Colonic mucosa (tissue), 4 donors: ENCODE measurements at regions not wholly inside any gene's neighbourhood (a gene's known extent, or its start where the extent isn't known, plus 50 kb on each side); places are given as distances from the start of the nearest gene placed in this dataset.

Source experiments
- DNase-seq: peaks from one replicate; pipeline ENCODE4 v3.0.0-alpha.2; 2020
- H3K27ac ChIP-seq: fragments of 200-600 bp; one replicate; pipeline ENCODE4 v1.8.0; 2021
- H3K27me3 ChIP-seq: fragments of 200-600 bp; one replicate; pipeline ENCODE4 v1.8.0; 2021
- H3K36me3 ChIP-seq: fragments of 200-600 bp; one replicate; pipeline ENCODE4 v1.8.0; 2021
- H3K4me1 ChIP-seq: fragments of 200-600 bp; one replicate; pipeline ENCODE4 v1.8.0; 2021; ENCODE audit warnings: mild to moderate bottlenecking
- H3K4me3 ChIP-seq: fragments of 200-600 bp; one replicate; pipeline ENCODE4 v1.8.0; 2021
- H3K9ac ChIP-seq, 2 donors: one replicate each; pipeline ENCODE4 v1.7.0; 2013; ENCODE audit warnings: control low read depth in 2 of 2, low read depth in 2 of 2, low read length in 2 of 2
- H3K9me3 ChIP-seq: fragments of 200-600 bp; one replicate; pipeline ENCODE4 v1.8.0; 2021
- CTCF ChIP-seq: fragments of 200-600 bp; IDR thresholded peaks from one replicate; pipeline ENCODE4 v1.8.0; 2022; ENCODE audit warnings: antibody characterized with exemption, mild to moderate bottlenecking
- intact Hi-C: fragments of 100-400 bp; cut with DNase I; formaldehyde crosslinking; loops from one replicate; pipeline ENCODE4 v1.14.1; 2022
- donor health status: healthy.
- donor health status: DM: no; HTN: no; CAD: no.
- donor health status: DM: no; HTN: no; CAD: no.

GRCh38 chr2:64780041-64780440, 126.3 kb upstream of the SERTAD2 start:
- intact Hi-C loops: no loop called here
- DNase-seq: no peak
- Histone ChIP-seq H3K27me3 (no peaks in the 10 kb centered on the region), H3K9ac (no peak overlapping the region), H3K27ac (no peak overlapping the region), H3K4me1 (no peaks in the 10 kb centered on the region), H3K9me3 (no peaks in the 10 kb centered on the region), H3K4me3 (no peak overlapping the region), H3K36me3 (no peaks in the 10 kb centered on the region)
- no peak for TF ChIP-seq CTCF

- H3K27ac ChIP-seq: no peak overlapping the region
- no peaks in the 10 kb centered on the region for H3K36me3 ChIP-seq
- H3K9ac ChIP-seq: no peak overlapping the region
- intact Hi-C loops: no loop called here
- no peaks in the 10 kb centered on the region for H3K9me3 ChIP-seq
- DNase-seq: no peak
- no peaks in the 10 kb centered on the region for H3K4me1 ChIP-seq
- no peak for TF ChIP-seq CTCF
- H3K27me3 ChIP-seq: no peaks in the 10 kb centered on the region
- H3K4me3 ChIP-seq: no peak overlapping the region
These were observed 128.1 kb upstream of the SERTAD2 start for GRCh38 chr2:64781711-64782390.

GRCh38 chr2:64784168-64785061, 130.7 kb upstream of the SERTAD2 start:
- no peaks in the 10 kb centered on the region for H3K9me3 ChIP-seq
- no peak for TF ChIP-seq CTCF
- no peak for DNase-seq
- H3K4me1 ChIP-seq: no peaks in the 10 kb centered on the region
- no peak overlapping the region for H3K4me3 ChIP-seq
- no peak overlapping the region for H3K27ac ChIP-seq
- H3K27me3 ChIP-seq: no peaks in the 10 kb centered on the region
- intact Hi-C loops: no loop called here
- no peaks in the 10 kb centered on the region for H3K36me3 ChIP-seq
- no peak overlapping the region for H3K9ac ChIP-seq

GRCh38 chr2:64785245-64785644, 131.5 kb upstream of the SERTAD2 start:
- no peak for DNase-seq
- Histone ChIP-seq H3K27me3 (no peaks in the 10 kb centered on the region), H3K9ac (no peak overlapping the region), H3K9me3 (no peaks in the 10 kb centered on the region), H3K27ac (no peak overlapping the region), H3K4me1 (no peaks in the 10 kb centered on the region), H3K36me3 (no peaks in the 10 kb centered on the region), H3K4me3 (no peak overlapping the region)
- intact Hi-C loops: no loop called here
- no peak for TF ChIP-seq CTCF

- DNase-seq: no peak
- Histone ChIP-seq H3K27ac (no peak overlapping the region), H3K36me3 (no peaks in the 10 kb centered on the region), H3K4me1 (no peaks in the 10 kb centered on the region), H3K9me3 (no peaks in the 10 kb centered on the region), H3K9ac (no peak overlapping the region), H3K4me3 (no peak overlapping the region), H3K27me3 (no peaks in the 10 kb centered on the region)
- TF ChIP-seq CTCF: no peak
- intact Hi-C loops: no loop called here
These were observed 132.8 kb upstream of the SERTAD2 start for GRCh38 chr2:64786343-64787018.
